Thyroid gland (tissue), 4 donors: ENCODE measurements at regions not wholly inside any gene's neighbourhood (a gene's known extent, or its start where the extent isn't known, plus 50 kb on each side); places are given as distances from the start of the nearest gene placed in this dataset.
"Not testable (repeated sequence)": the region's sequence is repeated elsewhere in the genome, so short reads cannot be mapped to it uniquely, and the experiment has no call there.

Source experiments
- DNase-seq, 2 donors: peaks; one replicate each; pipeline ENCODE4 v3.0.0-alpha.2; 2019
- H3K27ac ChIP-seq, 3 donors: fragments of 200-600 bp; sonication (generic); 1 replicate in 2 of 3; 2 replicates in 1 of 3; pipeline ENCODE4 v1.5.1; 2016 to 2019; ENCODE audit warnings: mild to moderate bottlenecking in 1 of 3, moderate library complexity in 1 of 3
- H3K27me3 ChIP-seq: fragments of 200-600 bp; sonication (generic); one replicate; pipeline ENCODE4 v1.5.1; 2019
- H3K36me3 ChIP-seq, 2 donors: fragments of 200-600 bp; sonication (generic); one replicate each; pipeline ENCODE4 v1.5.1; 2016 to 2019
- H3K4me1 ChIP-seq, 2 donors: fragments of 200-600 bp; sonication (generic); one replicate each; pipeline ENCODE4 v1.5.1; 2017 to 2019
- H3K4me3 ChIP-seq, 3 donors: fragments of 200-600 bp; sonication (generic); replicated peaks in 1 of 3; 1 replicate in 2 of 3; 2 replicates in 1 of 3; pipeline ENCODE4 v1.5.1; 2016; ENCODE audit warnings: mild to moderate bottlenecking in 1 of 3
- H3K9me3 ChIP-seq: fragments of 200-600 bp; sonication (generic); one replicate; pipeline ENCODE4 v1.5.1; 2017
- CTCF ChIP-seq, 6 experiments: fragments of 200-600 bp in 3 of 6; fragments of 450-650 bp in 3 of 6; sonication (generic) in 3 of 6; IDR thresholded peaks; one replicate each; pipeline ENCODE4 v1.5.1; 2016 to 2019; ENCODE audit warnings: antibody characterized with exemption in 6 of 6, mild to moderate bottlenecking in 2 of 6, inconsistent platforms in 1 of 6, moderate library complexity in 1 of 6
- POLR2A ChIP-seq, 2 donors: fragments of 450-650 bp; IDR thresholded peaks; one replicate each; pipeline ENCODE4 v1.6.1; 2017; ENCODE audit warnings: antibody characterized with exemption in 2 of 2, mild to moderate bottlenecking in 2 of 2, moderate library complexity in 1 of 2
- WGBS, 2 donors: methylation state at CpG; one replicate each; pipeline ENCODE4 v1.1.5; 2017; 5-methylcytosine and 5-hydroxymethylcytosine counted together
- intact Hi-C: fragments of 100-400 bp; cut with DNase I; formaldehyde crosslinking; loops from one replicate; pipeline ENCODE4 v1.15.1; 2023

GRCh38 chr20:30164389-30164788 lies 1093.1 kb upstream of the DEFB115 start:
- intact Hi-C loops, DNase-seq, H3K4me3 ChIP-seq, H3K27me3 ChIP-seq, H3K9me3 ChIP-seq, H3K36me3 ChIP-seq, H3K27ac ChIP-seq, H3K4me1 ChIP-seq: not testable (repeated sequence)
- 86 to 92% methylated on average over 2 of the region's 2 CpGs for WGBS, 2 donors

- intact Hi-C loops, result no loop called here
- Histone ChIP-seq H3K27ac (no peak overlapping the region), H3K36me3 (no peaks in the 10 kb centered on the region), H3K4me3 (no peak overlapping the region), H3K27me3 (no peaks in the 10 kb centered on the region), H3K9me3 (no peaks in the 10 kb centered on the region), H3K4me1 (no peaks in the 10 kb centered on the region)
- TF ChIP-seq POLR2A (IDR thresholded peaks at IDR 0.05), result no peak
- no peak for TF ChIP-seq CTCF (IDR thresholded peaks at IDR 0.05)
- DNase-seq, result no peak
- WGBS, 2 donors, result 94 to 95% methylated on average over 22 of the region's 22 CpGs
Observed at GRCh38 chr20:30167540-30167939, 1089.9 kb upstream of the DEFB115 start.

GRCh38 chr20:30168025-30168799 lies 1089.3 kb upstream of the DEFB115 start:
- 49 to 65% methylated on average over 11 to 28 of the region's 50 CpGs for WGBS, 2 donors
- peak in 1 of 2 donors; percentile 3 for DNase-seq
- intact Hi-C loops, result no loop called here
- Histone ChIP-seq H3K4me3 (no peak overlapping the region), H3K9me3 (no peaks in the 10 kb centered on the region), H3K4me1 (no peaks in the 10 kb centered on the region), H3K36me3 (no peaks in the 10 kb centered on the region), H3K27me3 (no peaks in the 10 kb centered on the region), H3K27ac (no peak overlapping the region)
- no peak for TF ChIP-seq CTCF (IDR thresholded peaks at IDR 0.05)
- no peak for TF ChIP-seq POLR2A (IDR thresholded peaks at IDR 0.05)

- H3K36me3 ChIP-seq, result no peaks in the 10 kb centered on the region
- H3K27me3 ChIP-seq, result no peaks in the 10 kb centered on the region
- DNase-seq, result no peak
- no peak overlapping the region for H3K27ac ChIP-seq
- WGBS, 2 donors, result 87% methylated on average over 11 of the region's 11 CpGs
- H3K9me3 ChIP-seq, result no peaks in the 10 kb centered on the region
- no peak overlapping the region for H3K4me3 ChIP-seq
- intact Hi-C loops, result no loop called here
- H3K4me1 ChIP-seq, result no peaks in the 10 kb centered on the region
- TF ChIP-seq CTCF (IDR thresholded peaks at IDR 0.05) (no peak), POLR2A (IDR thresholded peaks at IDR 0.05) (no peak)
Observed at GRCh38 chr20:30168800-30169138, 1088.7 kb upstream of the DEFB115 start.

GRCh38 chr20:30175681-30176080 lies 1081.8 kb upstream of the DEFB115 start:
- H3K27me3 ChIP-seq, result no peaks in the 10 kb centered on the region
- H3K36me3 ChIP-seq, result no peaks in the 10 kb centered on the region
- no peak overlapping the region for H3K4me3 ChIP-seq
- TF ChIP-seq POLR2A (IDR thresholded peaks at IDR 0.05) (no peak), CTCF (IDR thresholded peaks at IDR 0.05) (no peak)
- H3K4me1 ChIP-seq, result no peaks in the 10 kb centered on the region
- no peak for DNase-seq
- no peak overlapping the region for H3K27ac ChIP-seq
- 74 to 80% methylated on average over 13 to 14 of the region's 14 CpGs for WGBS, 2 donors
- intact Hi-C loops, result no loop called here
- H3K9me3 ChIP-seq, result no peaks in the 10 kb centered on the region

- DNase-seq, intact Hi-C loops, H3K4me1 ChIP-seq, H3K4me3 ChIP-seq, H3K36me3 ChIP-seq, H3K27me3 ChIP-seq, H3K9me3 ChIP-seq, H3K27ac ChIP-seq: not testable (repeated sequence)
Observed at GRCh38 chr20:30183124-30183523, 1074.3 kb upstream of the DEFB115 start.

- H3K4me1 ChIP-seq, result not testable (repeated sequence)
Observed at GRCh38 chr20:30191785-30192184, 1065.7 kb upstream of the DEFB115 start.

GRCh38 chr20:30234477-30234876 lies 1023.0 kb upstream of the DEFB115 start:
- H3K27ac ChIP-seq, H3K4me1 ChIP-seq, DNase-seq, H3K9me3 ChIP-seq, intact Hi-C loops, H3K4me3 ChIP-seq, H3K36me3 ChIP-seq, H3K27me3 ChIP-seq: not testable (repeated sequence)

More at GRCh38 chr20:30191785-30192184, 1065.7 kb upstream of the DEFB115 start:
- H3K27ac ChIP-seq, H3K27me3 ChIP-seq, intact Hi-C loops, H3K9me3 ChIP-seq, H3K4me3 ChIP-seq, H3K36me3 ChIP-seq, DNase-seq: not testable (repeated sequence)

- H3K27me3 ChIP-seq, H3K36me3 ChIP-seq, H3K4me1 ChIP-seq, H3K9me3 ChIP-seq, DNase-seq, intact Hi-C loops, H3K27ac ChIP-seq, H3K4me3 ChIP-seq: not testable (repeated sequence)
- WGBS, 2 donors, result 84 to 100% methylated on average over 3 to 4 of the region's 4 CpGs
Observed at GRCh38 chr20:30275073-30275472, 982.4 kb upstream of the DEFB115 start.
